GM21717 (cell line): ENCODE measurements at regions not wholly inside any gene's neighbourhood (a gene's known extent, or its start where the extent isn't known, plus 50 kb on each side); places are given as distances from the start of the nearest gene placed in this dataset.
"Not testable (repeated sequence)": the region's sequence is repeated elsewhere in the genome, so short reads cannot be mapped to it uniquely, and the experiment has no call there.

Experiments used
- ATAC-seq: cut with Tn5 transposase; IDR thresholded peaks from one replicate; pipeline ENCODE4 v1.9.1; 2021; ENCODE audit warnings: mild to moderate bottlenecking, moderate library complexity; ENCODE audit not compliant: unreplicated experiment

DNA sequence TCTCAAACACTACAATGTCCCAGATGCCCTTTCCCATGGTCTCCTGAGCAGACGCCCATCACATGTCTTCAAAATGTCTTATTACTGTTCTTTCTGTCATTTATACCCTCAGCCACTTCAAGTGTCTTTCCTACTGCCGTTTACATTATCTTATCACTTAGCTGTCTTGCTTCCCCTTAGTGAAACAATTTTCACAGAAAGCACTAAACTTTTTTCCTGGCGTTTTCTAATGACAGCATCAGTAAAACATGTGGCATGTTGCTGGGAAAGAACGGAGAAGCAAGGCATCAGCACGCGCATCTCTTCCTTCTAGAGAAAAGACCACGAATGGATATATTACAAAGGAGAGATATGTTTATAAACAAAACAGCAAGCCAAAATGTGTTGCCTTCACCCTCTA lies 189.7 kb upstream of the SLIT2 start:
- no peak for ATAC-seq

DNA sequence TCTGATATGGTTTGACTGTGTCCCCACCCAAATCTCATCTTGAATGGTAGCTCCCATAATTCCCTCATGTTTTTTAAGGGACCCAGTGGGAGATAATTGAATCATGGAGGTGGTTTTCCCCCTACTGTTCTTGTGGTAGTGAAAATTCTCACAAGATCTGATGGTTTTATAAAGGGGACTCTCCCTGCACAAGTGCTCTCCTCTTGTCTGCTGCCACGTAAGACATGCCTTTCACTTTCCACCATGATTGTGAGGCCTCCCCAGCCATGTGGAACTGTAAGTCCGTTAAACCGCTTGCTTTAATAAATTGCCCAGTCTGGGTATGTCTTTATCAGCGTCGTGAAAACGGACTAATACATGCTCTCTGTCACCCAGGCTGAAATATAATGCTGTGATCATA lies 200.9 kb upstream of the SLIT2 start:
- no peak for ATAC-seq

DNA sequence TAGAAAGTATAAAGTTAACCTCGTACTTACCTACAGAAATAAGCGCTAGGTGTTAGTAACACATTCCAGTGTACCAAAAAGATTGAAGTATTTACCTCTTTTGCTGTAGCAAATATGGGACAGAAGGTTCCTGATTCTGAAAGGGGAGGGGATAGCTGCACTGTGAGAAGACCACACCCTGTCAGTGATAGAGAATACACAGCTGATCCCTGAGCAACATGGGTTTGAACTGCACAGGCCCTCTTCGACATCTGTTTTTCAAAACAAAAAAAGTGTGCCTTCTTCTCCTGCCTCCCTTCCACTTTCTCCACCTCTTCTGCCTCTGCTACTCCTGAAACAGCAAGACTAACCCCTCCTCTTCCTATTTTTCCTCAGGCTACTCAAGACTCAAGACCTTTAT lies 201.8 kb upstream of the SLIT2 start:
- ATAC-seq, result no peak

DNA sequence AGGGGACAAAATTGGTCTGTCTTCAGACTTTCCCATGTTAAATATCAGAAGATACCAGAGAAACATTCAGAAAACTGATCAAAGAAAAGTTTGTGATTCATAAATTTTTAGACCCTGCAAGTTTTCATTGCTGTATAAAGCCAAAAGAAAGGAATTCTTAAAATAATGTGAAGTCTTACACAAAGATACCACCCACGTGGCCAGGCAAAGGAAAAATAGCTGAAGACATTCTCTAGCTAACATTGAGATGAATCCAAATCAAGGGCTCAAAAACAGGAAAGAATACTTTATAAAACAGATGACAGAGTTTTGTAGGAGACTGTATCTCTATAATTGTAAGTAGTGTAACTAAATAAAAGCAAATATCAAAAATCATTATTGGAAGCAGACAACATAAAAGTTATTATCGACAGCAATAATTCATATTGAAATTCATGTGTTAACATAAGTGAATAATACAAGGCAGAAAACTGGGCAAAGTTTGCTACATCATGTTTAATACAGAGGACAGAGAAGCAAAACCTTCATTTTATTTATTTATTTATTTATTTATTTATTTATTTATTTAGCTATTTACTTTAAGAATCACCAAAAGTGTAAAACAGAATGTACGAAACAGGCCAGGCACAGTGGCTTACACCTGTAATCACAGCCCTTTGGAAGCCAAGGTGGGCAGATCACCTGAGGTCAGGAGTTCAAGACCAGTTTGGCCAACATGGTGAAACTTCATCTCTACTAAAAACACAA lies 204.6 kb upstream of the SLIT2 start:
- ATAC-seq, result no peak

DNA sequence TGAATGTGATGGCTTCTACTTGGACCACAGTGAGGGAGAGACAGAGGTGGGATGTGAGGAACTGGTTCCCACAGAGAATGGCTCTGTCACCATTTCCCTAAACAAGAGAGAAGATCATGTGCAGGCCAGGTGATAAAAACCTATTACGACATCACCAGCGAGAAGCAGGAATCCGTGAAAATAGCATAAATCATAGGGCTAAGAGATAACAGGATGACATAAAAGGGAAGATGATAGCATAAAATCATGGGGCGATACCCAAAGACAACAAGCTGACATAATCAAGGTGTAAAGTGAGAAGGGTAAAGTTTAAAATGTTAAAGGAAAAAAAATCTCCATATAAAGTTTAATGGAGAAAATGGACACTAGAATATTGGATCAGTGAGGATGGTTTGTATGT lies 205.5 kb upstream of the SLIT2 start:
- no peak for ATAC-seq

DNA sequence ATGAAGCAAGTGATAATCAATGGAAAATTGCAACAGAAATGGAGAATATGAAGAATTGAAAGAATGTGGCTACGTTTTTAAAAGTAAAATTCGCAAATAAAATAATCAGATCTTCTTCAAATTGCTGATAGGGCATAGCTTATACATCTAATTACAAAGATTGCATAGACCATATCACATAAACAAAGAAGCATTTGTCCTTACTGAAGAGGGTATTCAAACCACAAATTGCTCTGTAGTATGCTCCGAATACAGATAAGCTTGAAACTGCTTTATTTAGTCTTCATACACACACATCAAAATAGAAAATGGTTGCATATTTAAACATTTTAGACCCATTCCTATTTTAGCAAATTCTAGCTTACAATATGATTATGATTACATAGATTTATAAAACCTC lies 206.7 kb upstream of the SLIT2 start:
- no peak for ATAC-seq

DNA sequence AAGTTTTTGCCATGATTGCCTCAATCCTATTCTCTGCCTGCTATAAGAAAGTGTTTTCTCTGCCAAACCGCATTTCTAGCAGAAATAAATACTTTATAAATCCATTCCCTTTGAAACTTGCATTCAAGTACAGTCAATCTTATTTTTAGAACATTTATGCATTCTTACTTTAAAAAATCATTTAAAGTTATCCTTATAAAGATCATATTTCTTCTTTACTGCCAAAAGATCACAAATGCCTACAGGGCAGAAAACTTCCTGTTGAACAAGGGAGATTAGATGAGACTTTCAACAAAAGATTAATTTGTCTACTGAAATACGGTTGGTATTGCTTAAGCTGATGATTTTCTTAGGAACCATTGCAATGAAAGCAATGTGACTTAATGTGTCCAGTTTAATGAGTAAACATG lies 207.2 kb upstream of the SLIT2 start:
- no peak for ATAC-seq

DNA sequence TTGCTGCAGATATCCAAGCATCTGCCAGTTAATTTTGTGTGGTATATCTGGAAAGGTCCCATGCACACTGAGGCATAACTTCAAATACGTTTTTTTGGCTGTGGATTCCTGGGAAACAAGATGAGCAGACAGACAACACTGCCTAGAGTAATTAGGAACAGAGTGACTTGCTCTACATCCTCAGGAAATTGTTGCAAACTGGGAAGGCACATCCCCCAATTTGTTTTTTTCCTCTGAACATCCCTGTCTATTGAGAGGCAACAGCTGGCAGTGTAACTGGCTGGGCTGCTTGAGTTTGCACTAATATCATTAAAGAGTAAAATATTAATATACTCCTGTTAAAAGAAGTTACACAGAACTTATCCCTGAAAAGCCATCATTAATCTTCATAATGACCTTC lies 207.7 kb upstream of the SLIT2 start:
- no peak for ATAC-seq

DNA sequence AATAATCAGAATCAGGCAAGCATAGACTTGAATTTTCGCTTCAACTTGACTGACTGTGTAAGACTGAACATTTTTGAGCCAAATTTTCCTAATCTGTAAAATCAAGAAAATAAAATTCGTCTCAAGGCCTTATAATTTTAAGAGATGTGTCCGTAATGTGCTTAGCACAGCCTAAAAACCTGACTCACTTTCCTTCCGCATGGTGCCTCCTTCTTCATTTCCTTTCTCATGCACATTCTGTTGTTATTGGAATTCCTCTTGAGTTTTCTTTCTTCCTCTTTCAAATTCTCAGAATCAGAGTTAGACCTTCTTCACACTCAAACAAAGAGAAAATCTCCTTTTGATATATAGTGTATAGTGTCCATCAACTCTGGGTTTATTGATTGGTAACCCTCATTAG lies 208.9 kb upstream of the SLIT2 start:
- ATAC-seq, result no peak

DNA sequence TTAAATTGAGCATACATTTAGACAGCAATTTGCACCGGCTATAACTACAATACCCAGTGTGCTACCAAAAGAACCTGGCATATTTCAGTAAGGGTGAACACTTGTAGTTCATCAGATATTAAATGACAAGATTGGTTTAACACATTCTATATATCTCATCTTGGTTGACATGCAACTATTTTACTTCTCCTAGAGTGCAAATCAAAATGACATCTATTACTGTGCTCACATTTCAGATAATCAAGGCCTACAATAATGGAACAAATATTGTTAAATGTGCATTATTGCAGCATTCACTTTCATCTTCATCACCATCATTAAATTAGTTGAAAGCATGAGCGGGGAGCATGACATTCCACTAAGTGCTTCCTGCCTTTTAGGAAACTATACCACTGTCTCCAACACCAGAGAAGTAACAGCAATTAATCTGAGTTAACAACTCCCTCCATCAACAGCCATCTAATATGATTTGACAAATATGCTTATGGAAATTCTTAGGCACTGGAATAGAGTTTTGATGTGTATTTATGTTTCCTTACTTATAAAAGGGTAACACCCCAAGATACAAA lies 209.8 kb upstream of the SLIT2 start:
- no peak for ATAC-seq

DNA sequence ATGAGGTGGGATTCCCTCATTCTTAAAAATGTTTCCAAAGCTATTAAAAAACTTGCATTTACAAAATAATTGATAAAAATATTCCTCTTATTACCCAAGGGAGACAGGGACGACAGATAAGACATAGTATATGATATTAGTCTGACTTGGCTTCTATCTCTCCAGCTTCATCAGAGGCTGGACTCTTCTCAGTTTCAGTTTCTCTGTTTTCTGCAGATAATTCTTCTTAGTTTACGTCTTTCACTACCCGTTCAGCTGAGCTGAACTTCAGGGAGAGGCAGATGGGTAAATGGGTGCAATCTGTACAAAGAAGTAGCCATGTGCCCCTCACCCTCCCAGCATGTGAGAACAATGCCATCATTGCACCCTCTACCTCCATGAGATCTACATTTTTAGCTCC lies 214.0 kb upstream of the SLIT2 start:
- no peak for ATAC-seq

DNA sequence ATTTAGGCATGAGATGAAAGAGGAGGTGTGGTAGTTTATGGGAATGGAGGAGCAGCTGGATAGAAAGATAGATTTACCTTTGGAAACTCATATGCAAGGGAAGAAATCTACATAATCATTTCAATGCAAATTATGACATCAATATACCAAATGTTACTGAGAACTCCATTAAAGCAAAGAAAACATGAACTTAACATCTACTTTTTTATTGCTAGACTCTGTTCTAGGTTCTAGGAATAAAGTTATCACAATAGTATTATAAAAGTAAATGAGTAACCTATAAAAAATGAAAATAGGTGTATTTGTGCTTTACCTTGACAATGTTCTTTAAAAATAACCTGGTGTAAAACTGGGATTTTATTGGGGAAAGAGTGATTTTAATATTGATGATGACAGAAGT lies 221.6 kb upstream of the SLIT2 start:
- no peak for ATAC-seq

DNA sequence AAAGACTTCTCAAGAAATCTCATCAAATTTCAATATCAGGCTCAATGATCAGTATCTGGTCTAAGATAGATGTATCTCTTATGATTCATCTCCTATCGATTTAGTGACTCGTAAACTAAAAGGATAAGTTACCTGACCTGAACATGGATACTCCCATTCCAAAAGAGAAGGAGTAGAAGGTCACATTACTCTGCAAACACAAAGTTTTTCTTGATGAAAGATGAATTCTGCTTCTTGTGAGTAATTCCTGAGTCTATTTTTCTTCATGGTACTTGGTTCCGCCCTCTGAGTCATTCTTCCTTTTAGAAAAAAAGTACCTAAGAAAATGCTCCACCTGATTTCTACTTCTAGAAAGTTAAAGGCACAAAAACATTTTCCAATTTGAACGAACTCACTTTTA lies 223.1 kb upstream of the SLIT2 start:
- no peak for ATAC-seq

DNA sequence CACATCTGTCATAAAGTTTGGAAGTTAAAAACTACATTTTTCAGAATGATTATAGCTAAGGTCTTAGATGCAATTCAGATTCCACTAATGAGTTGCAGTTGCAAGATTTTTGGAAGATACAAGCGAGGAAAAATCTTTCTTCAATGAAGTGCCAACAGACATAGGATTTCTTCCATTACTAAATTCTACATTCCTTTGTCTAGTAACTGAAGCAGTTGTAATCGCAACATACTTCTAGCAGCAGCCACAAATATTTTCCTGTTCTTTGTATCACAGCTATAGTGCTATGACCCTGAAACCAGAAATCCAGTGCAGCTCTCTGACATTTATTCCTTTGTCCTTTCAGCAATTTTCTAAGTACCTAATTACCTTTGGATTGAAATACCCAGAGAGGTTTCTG lies 225.2 kb upstream of the SLIT2 start:
- no peak for ATAC-seq

DNA sequence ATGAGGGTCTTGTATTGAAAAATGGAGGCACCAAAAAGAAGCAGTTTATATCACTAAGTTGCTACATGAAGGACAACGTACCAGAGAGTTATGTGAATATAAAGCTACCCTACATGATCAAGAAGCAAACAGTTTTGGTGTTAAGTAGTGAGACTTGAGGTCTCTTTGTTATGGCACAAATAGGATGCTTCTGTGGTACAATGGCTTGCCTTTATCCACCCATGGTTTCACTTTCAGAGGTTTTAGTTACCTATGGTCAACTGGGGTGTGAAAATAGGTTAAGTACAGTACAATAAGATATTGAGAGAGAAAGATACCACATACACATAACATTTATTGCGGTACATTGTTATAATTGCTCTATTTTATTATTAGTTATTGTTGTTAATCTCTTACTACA lies 229.2 kb upstream of the SLIT2 start:
- no peak for ATAC-seq

DNA sequence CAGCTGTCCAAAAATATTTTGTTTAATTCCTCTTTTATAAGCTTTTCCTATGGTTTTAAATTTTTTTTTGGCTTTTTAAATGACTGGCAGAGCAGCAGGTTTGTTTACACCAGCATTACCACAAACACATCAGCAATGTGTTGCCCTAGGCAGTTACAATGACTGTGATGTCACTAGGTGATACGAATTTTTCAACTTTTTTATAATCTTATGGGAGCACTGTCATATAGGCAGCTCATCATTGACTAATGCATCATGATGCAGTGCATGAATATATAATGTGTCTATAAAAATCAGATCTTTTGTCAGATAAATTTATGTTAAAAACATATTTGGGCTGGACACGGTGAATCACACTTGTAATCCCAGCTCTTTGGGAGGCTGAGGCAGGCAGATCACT lies 231.6 kb upstream of the SLIT2 start:
- ATAC-seq, result no peak

DNA sequence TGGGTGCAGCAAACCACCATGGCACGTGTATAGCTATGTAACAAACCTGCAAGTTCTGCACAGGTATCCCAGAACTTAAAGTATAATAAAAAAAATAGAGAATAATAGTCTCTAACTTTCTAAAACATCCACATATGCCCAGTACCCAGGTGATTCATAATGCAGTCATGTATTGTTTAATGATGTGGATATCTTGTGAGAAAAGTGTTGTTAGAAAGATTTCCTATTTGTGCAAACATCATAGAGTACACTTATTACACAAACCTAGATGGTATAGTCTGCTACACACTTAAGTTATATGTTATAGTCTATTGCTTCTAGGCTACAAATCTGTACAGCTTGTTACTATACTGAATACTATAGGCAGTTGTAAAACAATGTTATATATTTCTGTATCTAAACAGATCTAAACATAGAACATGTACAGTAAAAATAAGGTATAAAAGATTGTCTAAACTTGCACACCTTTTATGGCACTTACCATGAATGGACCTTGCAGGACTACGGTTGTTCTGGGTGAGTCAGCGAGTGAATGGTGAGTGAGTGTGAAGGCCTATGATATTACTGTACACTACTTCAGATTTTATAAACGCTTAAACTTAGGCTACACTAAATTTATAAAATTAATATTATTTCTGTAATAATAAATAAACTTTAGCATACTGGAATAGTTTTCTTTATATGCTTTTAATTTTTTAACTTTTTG lies 232.2 kb upstream of the SLIT2 start:
- ATAC-seq, result no peak

DNA sequence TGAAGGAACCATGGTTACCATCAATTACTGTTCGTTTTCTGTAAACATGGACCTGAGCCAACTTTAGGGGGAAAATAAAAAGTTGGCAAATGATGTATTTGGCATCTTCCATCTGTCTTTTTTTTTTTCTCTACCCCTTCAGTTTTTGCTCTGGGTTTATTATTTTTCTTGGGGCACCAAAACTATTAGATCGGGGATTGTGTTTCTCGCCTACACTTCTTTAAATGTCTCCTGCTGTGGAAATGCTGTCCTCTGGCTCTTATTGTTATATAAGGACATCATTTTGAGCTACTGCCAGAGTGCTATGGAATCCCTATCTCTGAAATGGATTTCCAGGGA lies 234.0 kb upstream of the SLIT2 start:
- no peak for ATAC-seq

DNA sequence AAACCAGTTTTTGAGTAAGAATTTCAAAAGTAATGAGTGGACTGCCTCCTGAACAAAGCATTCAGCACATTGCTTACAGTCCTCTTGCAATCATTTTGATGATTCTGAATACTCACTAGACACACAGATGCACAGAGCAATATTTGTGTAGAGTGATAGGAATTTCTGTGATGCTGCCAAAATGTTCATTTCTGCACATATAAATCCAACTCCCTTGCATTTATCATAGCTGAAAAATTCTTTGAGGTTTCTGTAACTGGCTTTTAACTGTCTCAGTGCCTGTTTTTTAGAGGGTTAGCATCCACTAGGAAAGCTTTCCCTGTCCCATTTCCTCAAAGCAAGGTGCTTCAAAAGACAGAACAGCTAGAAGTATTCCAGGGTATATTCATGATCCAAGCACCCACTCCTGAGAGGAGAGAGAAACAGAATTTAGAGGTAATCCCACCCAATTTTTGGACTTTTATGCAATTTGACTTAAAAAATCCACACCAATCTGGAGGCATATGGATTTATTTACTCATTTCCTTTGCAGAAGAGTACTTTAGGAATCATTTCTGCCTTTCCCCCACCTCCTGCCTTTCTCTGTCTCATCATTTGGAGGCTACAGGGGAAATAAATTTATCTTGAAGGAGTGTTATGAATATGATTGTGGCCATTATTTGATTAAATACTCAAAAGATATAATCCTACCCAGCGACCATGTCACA lies 234.5 kb upstream of the SLIT2 start:
- no peak for ATAC-seq

DNA sequence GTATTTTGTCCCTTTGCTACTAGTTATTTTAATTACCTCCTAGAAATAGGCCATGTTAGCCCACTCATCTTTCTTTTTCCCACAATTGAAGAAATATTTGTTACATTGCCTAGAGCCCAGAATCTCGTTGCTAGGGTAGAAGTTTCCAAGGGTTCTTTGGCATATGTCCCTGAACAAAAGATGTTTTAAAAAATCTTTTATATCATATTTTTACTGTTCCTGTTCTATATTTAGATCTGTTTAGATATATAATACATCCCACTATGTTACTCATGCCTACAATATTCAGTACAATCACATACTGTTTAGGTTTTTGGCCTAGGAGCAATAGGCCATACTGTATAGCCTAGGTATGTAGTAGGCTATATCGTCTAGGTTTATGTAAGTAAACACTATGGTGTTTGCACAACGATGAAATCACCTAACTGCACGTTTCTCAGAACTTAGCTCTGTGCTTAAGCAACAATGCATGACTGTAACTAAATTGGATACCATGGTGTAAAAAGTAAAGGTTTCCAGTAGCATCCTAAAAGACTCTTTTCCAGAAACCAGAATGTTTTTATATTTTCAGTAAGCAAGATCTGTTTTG lies 236.0 kb upstream of the SLIT2 start:
- ATAC-seq, result no peak

DNA sequence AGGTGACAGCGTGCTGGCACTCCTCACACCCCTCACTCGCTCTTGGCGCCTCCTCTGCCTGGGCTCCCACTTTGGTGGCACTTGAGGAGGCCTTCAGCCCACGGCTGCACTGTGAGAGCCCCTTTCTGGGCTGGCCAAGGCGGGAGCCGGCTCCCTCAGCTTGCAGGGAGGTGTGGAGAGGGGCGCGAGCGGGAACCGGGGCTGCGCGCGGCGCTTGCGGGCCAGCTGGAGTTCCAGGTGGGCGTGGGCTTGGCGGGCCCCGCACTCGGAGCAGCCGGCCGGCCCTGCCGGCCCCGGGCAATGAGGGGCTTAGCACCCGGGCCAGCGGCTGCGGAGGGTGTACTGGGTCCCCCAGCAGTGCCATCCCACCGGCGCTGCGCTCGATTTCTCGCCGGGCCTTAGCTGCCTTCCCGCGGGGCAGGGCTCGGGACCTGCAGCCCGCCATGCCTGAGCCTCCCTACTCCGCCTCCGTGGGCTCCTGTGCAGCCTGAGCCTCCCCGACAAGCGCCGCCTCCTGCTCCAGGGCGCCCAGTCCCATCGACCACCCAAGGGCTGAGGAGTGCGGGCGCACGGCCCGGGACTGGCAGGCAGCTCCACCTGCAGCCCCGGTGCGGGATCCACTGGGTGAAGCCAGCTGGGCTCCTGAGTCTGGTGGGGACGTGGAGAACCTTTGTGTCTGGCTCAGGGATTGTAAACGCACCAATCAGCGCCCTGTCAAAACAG lies 247.7 kb upstream of the SLIT2 start:
- ATAC-seq, result not testable (repeated sequence)
